OCI-LY7 (cell line): ENCODE measurements at regions not wholly inside any gene's neighbourhood (a gene's known extent, or its start where the extent isn't known, plus 50 kb on each side); places are given as distances from the start of the nearest gene placed in this dataset.

Experiments
- EZH2phosphoT487 ChIP-seq: fragments of 200-600 bp; sonication (generic); IDR thresholded peaks from 2 replicates; pipeline ENCODE4 v1.6.1; 2018; ENCODE audit warnings: low read depth, borderline replicate concordance, mild to moderate bottlenecking, mixed run types, antibody characterized with exemption, low read length, moderate library complexity, mixed read lengths
- TF ChIP-seq, protein P1 (sequence below): fragments of 200-600 bp; sonication (generic); conservative IDR thresholded peaks from 2 replicates; pipeline ENCODE4 v1.5.1; 2014; ENCODE audit warnings: mild to moderate bottlenecking, antibody characterized with exemption, low read length, moderate library complexity, mixed read lengths

DNA sequence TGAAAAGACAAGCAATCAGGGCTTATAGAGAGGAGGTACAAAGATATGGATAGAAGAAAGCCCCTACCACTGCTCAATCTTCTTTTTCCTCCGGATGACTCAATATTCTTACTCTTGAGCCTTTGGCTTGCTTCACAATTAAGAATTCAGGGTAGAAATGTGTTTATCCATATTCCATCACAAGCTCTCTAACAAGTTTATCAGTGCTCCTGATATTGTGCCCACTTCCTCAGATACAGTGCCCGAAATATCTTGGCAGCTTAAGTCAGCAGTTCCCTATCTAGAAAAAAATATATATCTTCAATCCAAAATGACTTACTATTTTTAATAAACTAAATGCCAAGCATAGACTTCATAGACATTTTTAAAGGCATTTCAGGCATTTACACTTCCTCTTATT is 255.1 kb upstream of the FAT3 start:
- TF ChIP-seq, protein P1, sequence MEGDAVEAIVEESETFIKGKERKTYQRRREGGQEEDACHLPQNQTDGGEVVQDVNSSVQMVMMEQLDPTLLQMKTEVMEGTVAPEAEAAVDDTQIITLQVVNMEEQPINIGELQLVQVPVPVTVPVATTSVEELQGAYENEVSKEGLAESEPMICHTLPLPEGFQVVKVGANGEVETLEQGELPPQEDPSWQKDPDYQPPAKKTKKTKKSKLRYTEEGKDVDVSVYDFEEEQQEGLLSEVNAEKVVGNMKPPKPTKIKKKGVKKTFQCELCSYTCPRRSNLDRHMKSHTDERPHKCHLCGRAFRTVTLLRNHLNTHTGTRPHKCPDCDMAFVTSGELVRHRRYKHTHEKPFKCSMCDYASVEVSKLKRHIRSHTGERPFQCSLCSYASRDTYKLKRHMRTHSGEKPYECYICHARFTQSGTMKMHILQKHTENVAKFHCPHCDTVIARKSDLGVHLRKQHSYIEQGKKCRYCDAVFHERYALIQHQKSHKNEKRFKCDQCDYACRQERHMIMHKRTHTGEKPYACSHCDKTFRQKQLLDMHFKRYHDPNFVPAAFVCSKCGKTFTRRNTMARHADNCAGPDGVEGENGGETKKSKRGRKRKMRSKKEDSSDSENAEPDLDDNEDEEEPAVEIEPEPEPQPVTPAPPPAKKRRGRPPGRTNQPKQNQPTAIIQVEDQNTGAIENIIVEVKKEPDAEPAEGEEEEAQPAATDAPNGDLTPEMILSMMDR: no peak
- no peak for TF ChIP-seq EZH2phosphoT487
